A204.1 (cell line): ENCODE measurements at regions not wholly inside any gene's neighbourhood (a gene's known extent, or its start where the extent isn't known, plus 50 kb on each side); places are given as distances from the start of the nearest gene placed in this dataset.
"Not testable (repeated sequence)": the region's sequence is repeated elsewhere in the genome, so short reads cannot be mapped to it uniquely, and the experiment has no call there.

Experiments used
- FAIRE-seq: peaks from 2 replicates; lab custom pipeline; 2012; peaks lifted over from hg19 to GRCh38; lab: Jason Lieb, UNC

GRCh38 chr4:147102596-147102995, 156.9 kb upstream of the TTC29 start:
- FAIRE-seq = no peak

GRCh38 chr4:147103403-147103946, 157.8 kb upstream of the TTC29 start:
- FAIRE-seq = no peak

- FAIRE-seq = no peak
Observed at GRCh38 chr4:147104768-147105167, 159.1 kb upstream of the TTC29 start.

- FAIRE-seq = no peak
Observed at GRCh38 chr4:147108409-147108808, 162.7 kb upstream of the TTC29 start.

- FAIRE-seq = no peak
Observed at GRCh38 chr4:147109800-147110199, 164.1 kb upstream of the TTC29 start.

GRCh38 chr4:147110473-147111367, 165.1 kb upstream of the TTC29 start:
- no peak for FAIRE-seq

GRCh38 chr4:147112196-147112595, 166.5 kb upstream of the TTC29 start:
- not testable (repeated sequence) for FAIRE-seq

- no peak for FAIRE-seq
Observed at GRCh38 chr4:147117431-147117830, 171.8 kb upstream of the TTC29 start.

- no peak for FAIRE-seq
Observed at GRCh38 chr4:147118528-147118927, 172.9 kb upstream of the TTC29 start.

- FAIRE-seq = no peak
Observed at GRCh38 chr4:147122685-147123084, 177.0 kb upstream of the TTC29 start.

- no peak for FAIRE-seq
Observed at GRCh38 chr4:147123146-147123545, 177.5 kb upstream of the TTC29 start.

- FAIRE-seq = no peak
Observed at GRCh38 chr4:147128787-147129186, 183.1 kb upstream of the TTC29 start.

- no peak for FAIRE-seq
Observed at GRCh38 chr4:147129687-147130086, 184.0 kb upstream of the TTC29 start.

GRCh38 chr4:147134536-147135210, 189.0 kb upstream of the TTC29 start:
- no peak for FAIRE-seq

- no peak for FAIRE-seq
Observed at GRCh38 chr4:147136310-147136709, 190.6 kb upstream of the TTC29 start.

- FAIRE-seq = no peak
Observed at GRCh38 chr4:147136751-147137150, 191.1 kb upstream of the TTC29 start.

- no peak for FAIRE-seq
Observed at GRCh38 chr4:147137280-147137679, 191.6 kb upstream of the TTC29 start.

GRCh38 chr4:147138171-147138570, 192.5 kb upstream of the TTC29 start:
- no peak for FAIRE-seq

- no peak for FAIRE-seq
Observed at GRCh38 chr4:147139455-147140198, 194.0 kb upstream of the TTC29 start.

- FAIRE-seq = no peak
Observed at GRCh38 chr4:147151763-147152162, 206.1 kb upstream of the TTC29 start.

- FAIRE-seq = no peak
Observed at GRCh38 chr4:147157860-147158701, 212.4 kb upstream of the TTC29 start.
